HG03439 (cell line): ENCODE measurements at regions not wholly inside any gene's neighbourhood (a gene's known extent, or its start where the extent isn't known, plus 50 kb on each side); places are given as distances from the start of the nearest gene placed in this dataset.
"Not testable (repeated sequence)": the region's sequence is repeated elsewhere in the genome, so short reads cannot be mapped to it uniquely, and the experiment has no call there.

Experiments
- ATAC-seq: cut with Tn5 transposase; IDR thresholded peaks from one replicate; pipeline ENCODE4 v1.9.1; 2021; ENCODE audit warnings: mild to moderate bottlenecking, moderate library complexity; ENCODE audit not compliant: unreplicated experiment

GRCh38 chr12:9342614-9343353 lies 134.6 kb upstream of the PZP start:
- no peak for ATAC-seq

DNA sequence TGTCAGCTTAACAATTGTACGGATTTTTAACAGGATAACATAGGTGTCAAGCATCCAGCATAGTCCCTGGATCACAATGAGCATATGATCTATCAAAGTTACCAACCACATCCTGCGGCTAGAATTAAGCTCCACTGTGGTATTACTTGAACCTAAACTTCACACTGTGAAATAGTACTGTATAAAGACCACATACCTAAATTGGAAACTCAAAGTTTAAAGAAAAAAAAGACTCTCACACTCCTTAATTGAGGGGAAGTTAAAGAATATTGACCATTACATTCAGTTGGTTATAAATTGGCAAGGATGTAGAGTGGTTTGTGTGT lies 133.0 kb upstream of the PZP start:
- no peak for ATAC-seq

- no peak for ATAC-seq
Observed at GRCh38 chr12:9340422-9341259, 132.4 kb upstream of the PZP start.

DNA sequence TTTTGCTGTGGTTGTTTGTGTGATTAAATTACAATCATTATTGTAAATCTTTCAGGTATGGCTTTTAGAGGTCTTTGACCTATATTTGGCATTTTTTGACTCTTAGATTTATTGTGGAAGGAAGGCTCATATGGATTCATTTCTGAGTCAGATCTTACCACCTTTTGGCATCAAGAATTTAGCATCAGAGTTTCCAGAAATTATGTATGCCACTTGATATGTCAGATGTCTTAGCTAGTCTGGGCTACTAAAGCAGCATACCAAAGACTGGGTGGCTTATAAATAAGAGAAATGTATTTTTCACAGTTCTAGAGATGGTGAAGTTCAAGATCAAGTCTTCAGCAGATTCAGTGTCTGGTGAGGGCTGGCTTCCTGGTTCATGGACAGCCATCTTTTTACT lies 129.5 kb upstream of the PZP start:
- no peak for ATAC-seq

GRCh38 chr12:9336375-9337011 lies 128.3 kb upstream of the PZP start:
- not testable (repeated sequence) for ATAC-seq

GRCh38 chr12:9335867-9336266 lies 127.7 kb upstream of the PZP start:
- ATAC-seq: no peak

GRCh38 chr12:9334964-9335363 lies 126.8 kb upstream of the PZP start:
- no peak for ATAC-seq

GRCh38 chr12:9334041-9334692 lies 126.0 kb upstream of the PZP start:
- no peak for ATAC-seq

DNA sequence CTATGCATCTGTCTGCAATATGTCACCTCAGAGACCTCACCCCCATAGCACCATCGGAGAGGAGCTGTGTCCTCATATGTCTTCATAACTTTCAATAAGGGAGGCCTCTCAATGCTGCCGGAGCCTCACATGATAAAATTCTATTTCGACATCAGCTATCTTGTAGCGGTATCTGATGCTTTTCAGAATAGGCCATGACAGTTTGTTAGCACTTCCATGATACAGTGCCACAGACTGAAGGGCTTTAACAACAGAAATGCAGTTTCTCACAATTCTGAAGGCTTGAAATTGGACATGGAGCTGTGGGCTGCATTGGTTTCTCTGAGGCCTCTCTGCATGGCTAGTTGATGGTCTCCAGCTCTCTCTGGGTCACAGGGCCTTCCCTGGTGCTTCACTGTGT lies 125.0 kb upstream of the PZP start:
- ATAC-seq: no peak

DNA sequence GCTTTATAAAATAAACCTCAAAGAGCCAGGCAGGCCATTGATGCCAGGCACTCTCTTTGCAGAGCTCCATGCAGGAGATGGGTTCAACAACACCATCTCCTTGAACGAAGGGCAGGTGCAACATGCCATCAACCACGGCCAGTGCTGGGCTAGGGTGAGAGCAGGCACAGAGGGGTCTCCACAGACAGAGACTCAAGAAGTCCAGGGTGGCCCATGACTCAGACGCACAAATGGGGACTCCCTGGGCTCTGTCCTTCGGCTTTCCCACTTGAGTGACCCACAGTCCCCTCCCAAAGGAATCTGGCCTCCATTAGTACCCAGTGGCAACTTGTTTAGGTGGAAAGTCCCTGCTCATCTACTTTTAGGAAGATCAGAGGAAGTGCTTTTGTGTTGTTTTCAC lies 124.4 kb upstream of the PZP start:
- no peak for ATAC-seq

GRCh38 chr12:9331218-9331626 lies 123.0 kb upstream of the PZP start:
- no peak for ATAC-seq

GRCh38 chr12:9329019-9329418 lies 120.8 kb upstream of the PZP start:
- no peak for ATAC-seq

GRCh38 chr12:9328065-9328464 lies 119.9 kb upstream of the PZP start:
- no peak for ATAC-seq

- no peak for ATAC-seq
Observed at GRCh38 chr12:9327320-9327719, 119.1 kb upstream of the PZP start.

GRCh38 chr12:9326849-9327248 lies 118.7 kb upstream of the PZP start:
- not testable (repeated sequence) for ATAC-seq

GRCh38 chr12:9326085-9326484 lies 117.9 kb upstream of the PZP start:
- ATAC-seq: no peak

- no peak for ATAC-seq
Observed at GRCh38 chr12:9325471-9325870, 117.3 kb upstream of the PZP start.

DNA sequence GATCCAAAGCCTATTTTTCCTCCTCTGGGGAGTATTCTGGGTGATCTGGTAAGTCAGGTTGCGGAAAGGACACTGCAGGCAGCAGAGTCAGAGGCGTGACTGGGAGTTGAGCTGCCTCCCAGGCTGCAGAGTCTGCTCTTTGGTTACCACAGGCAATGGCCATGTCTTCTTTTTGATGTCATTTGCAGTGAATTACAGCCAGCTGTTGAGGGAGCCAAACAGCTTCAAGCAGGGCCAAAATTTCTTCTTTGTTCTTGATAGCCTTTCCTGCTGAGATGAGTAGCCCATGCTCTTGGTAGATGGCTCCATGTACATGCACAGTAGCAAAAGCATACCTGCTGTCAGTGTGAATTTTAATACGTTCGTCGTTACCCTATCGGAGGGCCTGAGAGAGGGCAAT lies 116.6 kb upstream of the PZP start:
- ATAC-seq: no peak

DNA sequence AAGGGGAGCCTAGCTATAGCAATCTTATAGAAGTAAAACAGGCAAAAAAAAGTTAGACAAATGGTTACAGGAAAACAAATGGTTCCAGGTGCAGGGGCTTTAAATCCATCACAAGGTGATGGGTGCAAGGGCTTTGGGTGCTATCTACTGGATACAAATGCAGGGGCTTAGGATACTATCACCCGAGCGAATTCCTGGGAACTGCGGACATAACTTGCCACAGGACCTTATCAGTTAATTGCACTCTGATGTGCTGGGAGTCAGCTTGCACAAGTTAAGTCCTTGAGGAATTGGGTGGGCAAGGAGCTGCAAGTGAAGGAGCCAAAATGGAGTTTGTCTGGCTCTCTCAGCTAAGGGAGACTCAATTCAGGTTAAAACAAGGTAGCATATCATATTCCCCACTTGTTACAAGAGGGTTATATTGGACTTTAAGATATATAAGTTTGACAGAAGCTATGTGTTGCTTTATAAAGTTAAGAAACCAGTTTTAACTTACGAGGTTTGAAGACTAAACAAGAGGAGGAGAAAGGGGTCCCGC lies 115.0 kb upstream of the PZP start:
- ATAC-seq: no peak

DNA sequence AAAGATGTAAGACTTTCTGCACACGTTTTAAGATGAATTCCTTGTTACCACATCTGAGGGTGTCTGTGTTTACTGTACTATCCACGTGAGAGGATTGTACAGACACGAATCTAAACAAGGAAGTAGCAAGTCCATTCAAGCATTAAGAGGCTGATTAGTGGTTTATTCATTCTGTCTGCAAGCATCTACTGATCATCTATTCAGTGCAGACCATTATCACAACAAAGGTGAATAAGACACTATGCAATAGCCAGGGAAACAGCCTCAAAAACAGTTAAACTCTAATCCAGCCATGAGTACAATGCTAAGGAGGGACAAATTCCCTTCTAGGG lies 111.6 kb upstream of the PZP start:
- no peak for ATAC-seq

- no peak for ATAC-seq
Observed at GRCh38 chr12:9319044-9319841, 111.0 kb upstream of the PZP start.
